ENCODE measurements at regions not wholly inside any gene's neighbourhood (a gene's known extent, or its start where the extent isn't known, plus 50 kb on each side); places are given as distances from the start of the nearest gene placed in this dataset.

DNA sequence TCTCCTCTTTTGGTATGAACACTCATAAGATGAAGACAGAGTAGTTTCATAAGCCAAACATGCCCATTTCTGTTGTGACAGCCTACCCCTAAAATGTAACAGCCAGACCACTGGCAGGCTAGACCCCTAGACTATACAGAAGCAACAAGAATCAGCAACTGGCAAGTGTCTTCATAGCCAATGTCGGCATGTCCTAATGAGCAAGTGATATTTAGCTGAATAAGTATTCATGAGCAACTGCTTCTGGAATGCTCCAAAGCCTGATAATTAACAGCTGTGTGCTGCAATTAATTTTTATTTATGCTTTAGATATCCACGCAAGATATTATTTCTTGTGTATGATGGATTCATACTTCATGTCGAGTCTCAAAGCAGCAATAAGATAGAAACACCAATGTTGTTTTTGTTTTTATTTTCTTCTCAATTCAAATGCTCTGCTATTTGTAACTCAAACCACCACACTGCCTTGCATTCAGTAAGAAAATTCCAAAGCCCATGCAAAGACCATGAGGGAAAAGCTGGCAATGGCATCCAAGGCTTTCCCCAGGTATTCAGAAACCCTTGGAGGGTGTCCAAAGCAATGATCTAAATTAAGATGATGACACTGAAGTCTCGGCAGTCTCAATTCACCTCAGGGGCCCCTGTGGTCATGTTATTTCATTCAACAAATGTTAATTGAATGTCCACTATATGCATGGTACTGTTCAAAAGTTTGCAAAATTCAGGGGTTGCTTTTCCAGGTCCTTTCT lies 167.7 kb upstream of the NECTIN3 start:
- TF ChIP-seq, protein P1, sequence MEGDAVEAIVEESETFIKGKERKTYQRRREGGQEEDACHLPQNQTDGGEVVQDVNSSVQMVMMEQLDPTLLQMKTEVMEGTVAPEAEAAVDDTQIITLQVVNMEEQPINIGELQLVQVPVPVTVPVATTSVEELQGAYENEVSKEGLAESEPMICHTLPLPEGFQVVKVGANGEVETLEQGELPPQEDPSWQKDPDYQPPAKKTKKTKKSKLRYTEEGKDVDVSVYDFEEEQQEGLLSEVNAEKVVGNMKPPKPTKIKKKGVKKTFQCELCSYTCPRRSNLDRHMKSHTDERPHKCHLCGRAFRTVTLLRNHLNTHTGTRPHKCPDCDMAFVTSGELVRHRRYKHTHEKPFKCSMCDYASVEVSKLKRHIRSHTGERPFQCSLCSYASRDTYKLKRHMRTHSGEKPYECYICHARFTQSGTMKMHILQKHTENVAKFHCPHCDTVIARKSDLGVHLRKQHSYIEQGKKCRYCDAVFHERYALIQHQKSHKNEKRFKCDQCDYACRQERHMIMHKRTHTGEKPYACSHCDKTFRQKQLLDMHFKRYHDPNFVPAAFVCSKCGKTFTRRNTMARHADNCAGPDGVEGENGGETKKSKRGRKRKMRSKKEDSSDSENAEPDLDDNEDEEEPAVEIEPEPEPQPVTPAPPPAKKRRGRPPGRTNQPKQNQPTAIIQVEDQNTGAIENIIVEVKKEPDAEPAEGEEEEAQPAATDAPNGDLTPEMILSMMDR (IDR thresholded peaks at IDR 0.05 in 2 of 3, conservative IDR thresholded peaks at IDR 0.05 in 1 of 3; ENCODE audit: control insufficient read depth in 2 of 3, extremely low read depth in 1 of 3, insufficient read depth in 1 of 3, low read depth in 3 of 3, low read length in 3 of 3), result no peak
- no peak for TF ChIP-seq RAD21 (IDR thresholded peaks at IDR 0.05; ENCODE audit: insufficient read depth, low read depth, low read length)
- no peak for TF ChIP-seq RELA (IDR thresholded peaks at IDR 0.05; ENCODE audit: borderline replicate concordance, partially characterized antibody)
- TF ChIP-seq, protein P2, sequence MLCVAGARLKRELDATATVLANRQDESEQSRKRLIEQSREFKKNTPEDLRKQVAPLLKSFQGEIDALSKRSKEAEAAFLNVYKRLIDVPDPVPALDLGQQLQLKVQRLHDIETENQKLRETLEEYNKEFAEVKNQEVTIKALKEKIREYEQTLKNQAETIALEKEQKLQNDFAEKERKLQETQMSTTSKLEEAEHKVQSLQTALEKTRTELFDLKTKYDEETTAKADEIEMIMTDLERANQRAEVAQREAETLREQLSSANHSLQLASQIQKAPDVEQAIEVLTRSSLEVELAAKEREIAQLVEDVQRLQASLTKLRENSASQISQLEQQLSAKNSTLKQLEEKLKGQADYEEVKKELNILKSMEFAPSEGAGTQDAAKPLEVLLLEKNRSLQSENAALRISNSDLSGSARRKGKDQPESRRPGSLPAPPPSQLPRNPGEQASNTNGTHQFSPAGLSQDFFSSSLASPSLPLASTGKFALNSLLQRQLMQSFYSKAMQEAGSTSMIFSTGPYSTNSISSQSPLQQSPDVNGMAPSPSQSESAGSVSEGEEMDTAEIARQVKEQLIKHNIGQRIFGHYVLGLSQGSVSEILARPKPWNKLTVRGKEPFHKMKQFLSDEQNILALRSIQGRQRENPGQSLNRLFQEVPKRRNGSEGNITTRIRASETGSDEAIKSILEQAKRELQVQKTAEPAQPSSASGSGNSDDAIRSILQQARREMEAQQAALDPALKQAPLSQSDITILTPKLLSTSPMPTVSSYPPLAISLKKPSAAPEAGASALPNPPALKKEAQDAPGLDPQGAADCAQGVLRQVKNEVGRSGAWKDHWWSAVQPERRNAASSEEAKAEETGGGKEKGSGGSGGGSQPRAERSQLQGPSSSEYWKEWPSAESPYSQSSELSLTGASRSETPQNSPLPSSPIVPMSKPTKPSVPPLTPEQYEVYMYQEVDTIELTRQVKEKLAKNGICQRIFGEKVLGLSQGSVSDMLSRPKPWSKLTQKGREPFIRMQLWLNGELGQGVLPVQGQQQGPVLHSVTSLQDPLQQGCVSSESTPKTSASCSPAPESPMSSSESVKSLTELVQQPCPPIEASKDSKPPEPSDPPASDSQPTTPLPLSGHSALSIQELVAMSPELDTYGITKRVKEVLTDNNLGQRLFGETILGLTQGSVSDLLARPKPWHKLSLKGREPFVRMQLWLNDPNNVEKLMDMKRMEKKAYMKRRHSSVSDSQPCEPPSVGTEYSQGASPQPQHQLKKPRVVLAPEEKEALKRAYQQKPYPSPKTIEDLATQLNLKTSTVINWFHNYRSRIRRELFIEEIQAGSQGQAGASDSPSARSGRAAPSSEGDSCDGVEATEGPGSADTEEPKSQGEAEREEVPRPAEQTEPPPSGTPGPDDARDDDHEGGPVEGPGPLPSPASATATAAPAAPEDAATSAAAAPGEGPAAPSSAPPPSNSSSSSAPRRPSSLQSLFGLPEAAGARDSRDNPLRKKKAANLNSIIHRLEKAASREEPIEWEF (IDR thresholded peaks at IDR 0.05; ENCODE audit: insufficient replicate concordance, low read depth, low read length), result no peak
- TF ChIP-seq CREB1 (IDR thresholded peaks at IDR 0.05; ENCODE audit: low read depth), result no peak
- no peak for TF ChIP-seq PML (IDR thresholded peaks at IDR 0.05; ENCODE audit: low read length)
- TF ChIP-seq BACH1 (IDR thresholded peaks at IDR 0.05; ENCODE audit: borderline replicate concordance), result no peak
- TF ChIP-seq, protein P3, sequence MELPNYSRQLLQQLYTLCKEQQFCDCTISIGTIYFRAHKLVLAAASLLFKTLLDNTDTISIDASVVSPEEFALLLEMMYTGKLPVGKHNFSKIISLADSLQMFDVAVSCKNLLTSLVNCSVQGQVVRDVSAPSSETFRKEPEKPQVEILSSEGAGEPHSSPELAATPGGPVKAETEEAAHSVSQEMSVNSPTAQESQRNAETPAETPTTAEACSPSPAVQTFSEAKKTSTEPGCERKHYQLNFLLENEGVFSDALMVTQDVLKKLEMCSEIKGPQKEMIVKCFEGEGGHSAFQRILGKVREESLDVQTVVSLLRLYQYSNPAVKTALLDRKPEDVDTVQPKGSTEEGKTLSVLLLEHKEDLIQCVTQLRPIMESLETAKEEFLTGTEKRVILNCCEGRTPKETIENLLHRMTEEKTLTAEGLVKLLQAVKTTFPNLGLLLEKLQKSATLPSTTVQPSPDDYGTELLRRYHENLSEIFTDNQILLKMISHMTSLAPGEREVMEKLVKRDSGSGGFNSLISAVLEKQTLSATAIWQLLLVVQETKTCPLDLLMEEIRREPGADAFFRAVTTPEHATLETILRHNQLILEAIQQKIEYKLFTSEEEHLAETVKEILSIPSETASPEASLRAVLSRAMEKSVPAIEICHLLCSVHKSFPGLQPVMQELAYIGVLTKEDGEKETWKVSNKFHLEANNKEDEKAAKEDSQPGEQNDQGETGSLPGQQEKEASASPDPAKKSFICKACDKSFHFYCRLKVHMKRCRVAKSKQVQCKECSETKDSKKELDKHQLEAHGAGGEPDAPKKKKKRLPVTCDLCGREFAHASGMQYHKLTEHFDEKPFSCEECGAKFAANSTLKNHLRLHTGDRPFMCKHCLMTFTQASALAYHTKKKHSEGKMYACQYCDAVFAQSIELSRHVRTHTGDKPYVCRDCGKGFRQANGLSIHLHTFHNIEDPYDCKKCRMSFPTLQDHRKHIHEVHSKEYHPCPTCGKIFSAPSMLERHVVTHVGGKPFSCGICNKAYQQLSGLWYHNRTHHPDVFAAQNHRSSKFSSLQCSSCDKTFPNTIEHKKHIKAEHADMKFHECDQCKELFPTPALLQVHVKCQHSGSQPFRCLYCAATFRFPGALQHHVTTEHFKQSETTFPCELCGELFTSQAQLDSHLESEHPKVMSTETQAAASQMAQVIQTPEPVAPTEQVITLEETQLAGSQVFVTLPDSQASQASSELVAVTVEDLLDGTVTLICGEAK (IDR thresholded peaks at IDR 0.05; ENCODE audit: borderline replicate concordance), result no peak
- TF ChIP-seq RFX5 (IDR thresholded peaks at IDR 0.05; ENCODE audit: low read depth, low read length), result no peak
- no peak for TF ChIP-seq POLR2A (IDR thresholded peaks at IDR 0.05; ENCODE audit: low read depth, low read length)
- no peak for TF ChIP-seq ETV6 (conservative IDR thresholded peaks at IDR 0.05 in 1 of 2, IDR thresholded peaks at IDR 0.05 in 1 of 2; ENCODE audit: borderline replicate concordance in 1 of 2, low read depth in 1 of 2)
- TF ChIP-seq, protein P4, sequence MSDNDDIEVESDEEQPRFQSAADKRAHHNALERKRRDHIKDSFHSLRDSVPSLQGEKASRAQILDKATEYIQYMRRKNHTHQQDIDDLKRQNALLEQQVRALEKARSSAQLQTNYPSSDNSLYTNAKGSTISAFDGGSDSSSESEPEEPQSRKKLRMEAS (IDR thresholded peaks at IDR 0.05; ENCODE audit: low read depth, low read length), result no peak
- TF ChIP-seq, protein P5, sequence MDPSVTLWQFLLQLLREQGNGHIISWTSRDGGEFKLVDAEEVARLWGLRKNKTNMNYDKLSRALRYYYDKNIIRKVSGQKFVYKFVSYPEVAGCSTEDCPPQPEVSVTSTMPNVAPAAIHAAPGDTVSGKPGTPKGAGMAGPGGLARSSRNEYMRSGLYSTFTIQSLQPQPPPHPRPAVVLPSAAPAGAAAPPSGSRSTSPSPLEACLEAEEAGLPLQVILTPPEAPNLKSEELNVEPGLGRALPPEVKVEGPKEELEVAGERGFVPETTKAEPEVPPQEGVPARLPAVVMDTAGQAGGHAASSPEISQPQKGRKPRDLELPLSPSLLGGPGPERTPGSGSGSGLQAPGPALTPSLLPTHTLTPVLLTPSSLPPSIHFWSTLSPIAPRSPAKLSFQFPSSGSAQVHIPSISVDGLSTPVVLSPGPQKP (IDR thresholded peaks at IDR 0.05; ENCODE audit: low read depth, low read length), result no peak

Measured in GM12878 (cell line).